Osteoblast (primary cell): ENCODE measurements at regions not wholly inside any gene's neighbourhood (a gene's known extent, or its start where the extent isn't known, plus 50 kb on each side); places are given as distances from the start of the nearest gene placed in this dataset.

Source experiments
- DNase-seq: peaks from one replicate; pipeline ENCODE4 v3.0.0; 2011; ENCODE audit warnings: low spot score, mixed read lengths; ENCODE audit not compliant: insufficient read length; ENCODE audit errors: missing footprints
- H2AFZ ChIP-seq: 2 replicates; pipeline ENCODE4 v1.6.0; 2011; ENCODE audit warnings: mild to moderate bottlenecking, low read length
- H3K27ac ChIP-seq: 2 replicates; pipeline ENCODE4 v1.5.1; 2011; ENCODE audit warnings: mild to moderate bottlenecking, low read depth, low read length, moderate library complexity
- H3K27me3 ChIP-seq: 2 replicates; pipeline ENCODE4 v1.6.0; 2012; ENCODE audit warnings: mild to moderate bottlenecking, control low read depth, inconsistent platforms, low read length, moderate library complexity; ENCODE audit not compliant: insufficient read depth
- H3K36me3 ChIP-seq: 2 replicates; pipeline ENCODE4 v1.5.1; 2011; ENCODE audit warnings: mild to moderate bottlenecking, low read length, control low read depth, moderate library complexity; ENCODE audit not compliant: insufficient read depth
- H3K4me1 ChIP-seq: 2 replicates; pipeline ENCODE4 v1.5.1; 2011; ENCODE audit warnings: mild to moderate bottlenecking, low read length, control low read depth, moderate library complexity; ENCODE audit not compliant: insufficient read depth
- H3K4me2 ChIP-seq: 2 replicates; pipeline ENCODE4 v1.6.0; 2011; ENCODE audit warnings: mild to moderate bottlenecking, low read length; ENCODE audit not compliant: insufficient read depth
- H3K4me3 ChIP-seq: fragments of 200-600 bp; sonication (generic); 3 replicates; pipeline ENCODE4 v1.5.1; 2012; ENCODE audit warnings: mild to moderate bottlenecking, low read length, inconsistent platforms; ENCODE audit not compliant: insufficient read depth
- H3K79me2 ChIP-seq: 2 replicates; pipeline ENCODE4 v1.6.0; 2012; ENCODE audit warnings: mild to moderate bottlenecking, low read length, control low read depth, inconsistent platforms; ENCODE audit not compliant: insufficient read depth
- H3K9me3 ChIP-seq: 2 replicates; pipeline ENCODE4 v1.5.1; 2011; ENCODE audit warnings: low read depth, low read length, control low read depth
- H4K20me1 ChIP-seq: 2 replicates; pipeline ENCODE4 v1.6.0; 2012; ENCODE audit warnings: mild to moderate bottlenecking, low read length, control low read depth; ENCODE audit not compliant: insufficient read depth
- CTCF ChIP-seq: IDR thresholded peaks from 2 replicates; pipeline ENCODE4 v1.5.1; 2011; ENCODE audit warnings: mild to moderate bottlenecking, low read depth, low read length, moderate library complexity; ENCODE audit errors: extremely low read depth

DNA sequence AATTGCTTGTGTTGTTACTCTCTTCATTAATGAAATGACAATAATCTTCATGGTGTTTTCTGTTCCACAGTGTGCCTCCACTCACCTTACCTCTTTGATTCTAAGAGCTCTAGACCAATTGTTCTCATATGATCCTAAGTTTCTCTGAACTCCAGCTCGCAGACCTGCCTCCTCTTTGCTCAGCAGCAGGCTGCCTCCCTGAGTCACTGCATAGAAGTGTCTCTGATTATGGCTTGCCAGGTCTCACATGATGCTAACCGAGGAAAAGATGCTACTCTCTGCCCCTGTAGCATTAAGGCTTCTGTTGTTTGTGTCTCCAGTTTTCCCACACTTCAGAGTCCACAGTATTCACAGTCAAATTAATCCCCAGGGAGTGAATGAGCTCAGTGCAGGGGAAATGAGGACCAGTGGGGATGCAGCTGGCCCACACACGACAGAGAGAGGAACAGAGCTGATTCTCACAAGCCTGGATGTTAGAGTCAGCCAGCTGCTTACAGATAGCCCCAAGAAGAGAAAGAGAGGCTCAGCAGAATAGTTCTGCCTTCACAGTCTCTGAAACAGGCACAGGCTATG, 145.9 kb upstream of the EGR2 start:
- Histone ChIP-seq H3K9me3 (no peaks in the 10 kb centered on the region), H3K36me3 (no peaks in the 10 kb centered on the region), H3K79me2 (no peaks in the 10 kb centered on the region), H3K4me3 (no peak overlapping the region), H4K20me1 (no peaks in the 10 kb centered on the region), H3K27ac (no peak overlapping the region), H2AFZ (peak overlapping the region; percentile 5), H3K4me1 (peaks cover 9% of the 10 kb centered on the region), H3K27me3 (peaks cover 4% of the 10 kb centered on the region), H3K4me2 (no peak overlapping the region)
- no peak for TF ChIP-seq CTCF
- DNase-seq: peak; percentile 70

DNA sequence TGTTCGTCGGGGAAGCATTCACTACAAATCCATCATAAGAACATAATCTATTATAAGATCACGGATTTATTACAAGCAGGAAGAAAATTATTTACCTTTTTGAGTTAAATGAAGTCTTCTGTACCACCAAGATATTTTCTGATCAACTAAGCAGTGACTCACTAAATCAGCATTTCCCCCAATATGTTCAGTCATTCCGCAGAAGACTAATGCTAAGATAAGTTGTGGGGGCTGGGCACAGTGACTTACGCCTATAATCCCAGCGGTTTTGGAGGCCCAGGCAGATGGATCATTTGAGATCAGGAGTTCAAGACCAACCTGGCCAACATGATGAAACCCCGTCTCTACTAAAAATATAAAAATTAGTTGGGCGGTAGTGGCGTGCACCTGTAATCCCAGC, 144.2 kb upstream of the EGR2 start:
- peaks cover 9% of the 10 kb centered on the region for H3K27me3 ChIP-seq
- no peaks in the 10 kb centered on the region for H3K79me2 ChIP-seq
- no peak overlapping the region for H2AFZ ChIP-seq
- no peaks in the 10 kb centered on the region for H3K36me3 ChIP-seq
- H3K4me2 ChIP-seq: peak overlapping the region; percentile 2
- H3K27ac ChIP-seq: no peak overlapping the region
- no peaks in the 10 kb centered on the region for H3K9me3 ChIP-seq
- DNase-seq: no peak
- H4K20me1 ChIP-seq: no peaks in the 10 kb centered on the region
- no peak for TF ChIP-seq CTCF
- H3K4me3 ChIP-seq: no peak overlapping the region
- peaks cover 9% of the 10 kb centered on the region for H3K4me1 ChIP-seq

DNA sequence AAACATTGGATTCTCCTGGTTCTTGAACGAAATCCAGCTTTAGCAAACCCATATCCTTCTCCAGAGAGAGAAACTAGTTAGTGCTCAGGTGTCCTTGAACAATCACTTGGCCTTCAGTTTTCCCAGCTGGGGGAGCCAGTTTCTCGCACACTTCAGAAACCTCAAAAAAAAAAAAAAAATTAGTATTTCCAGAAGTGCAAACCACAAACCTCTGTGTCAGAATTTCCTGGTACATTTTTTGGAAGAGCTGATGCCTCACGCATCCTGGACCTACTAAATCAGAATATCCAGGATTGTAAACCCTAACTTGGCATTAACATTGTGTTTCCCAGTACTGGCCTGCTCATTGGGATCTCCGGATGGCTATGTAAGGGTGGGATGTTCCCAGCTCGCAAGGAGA, 143.4 kb upstream of the EGR2 start:
- Histone ChIP-seq H3K4me1 (peaks cover 9% of the 10 kb centered on the region), H3K4me2 (peak overlapping the region; percentile 20), H3K36me3 (no peaks in the 10 kb centered on the region), H2AFZ (no peak overlapping the region), H3K9me3 (no peaks in the 10 kb centered on the region), H3K4me3 (no peak overlapping the region), H3K27ac (no peak overlapping the region), H3K79me2 (no peaks in the 10 kb centered on the region), H4K20me1 (no peaks in the 10 kb centered on the region), H3K27me3 (peaks cover 9% of the 10 kb centered on the region)
- no peak for DNase-seq
- TF ChIP-seq CTCF: no peak

GRCh38 chr10:62958980-62959379, 142.8 kb upstream of the EGR2 start:
- H3K4me1 ChIP-seq: peaks cover 9% of the 10 kb centered on the region
- no peaks in the 10 kb centered on the region for H3K79me2 ChIP-seq
- H3K36me3 ChIP-seq: no peaks in the 10 kb centered on the region
- DNase-seq: no peak
- no peak overlapping the region for H2AFZ ChIP-seq
- H3K4me3 ChIP-seq: no peak overlapping the region
- H3K27me3 ChIP-seq: peaks cover 5% of the 10 kb centered on the region
- no peak overlapping the region for H3K27ac ChIP-seq
- no peak for TF ChIP-seq CTCF
- no peaks in the 10 kb centered on the region for H4K20me1 ChIP-seq
- no peaks in the 10 kb centered on the region for H3K9me3 ChIP-seq
- H3K4me2 ChIP-seq: no peak overlapping the region
